Endothelial cell of umbilical vein (primary cell): ENCODE measurements at regions not wholly inside any gene's neighbourhood (a gene's known extent, or its start where the extent isn't known, plus 50 kb on each side); places are given as distances from the start of the nearest gene placed in this dataset.
"Not testable (repeated sequence)": the region's sequence is repeated elsewhere in the genome, so short reads cannot be mapped to it uniquely, and the experiment has no call there.

Experiments
- BruUV-seq: library from RNA; stranded (reverse); fragments of 400-500 nt; replicated peaks from 2 replicates; lab custom pipeline; 2021; lab: Mats Ljungman, UMichigan
- CTCF ChIA-PET: fragments of 300-600, 350-600 bp; sonication (Branson Sonifier 250); formaldehyde crosslinking; loops from one replicate; lab custom pipeline; 2021; ENCODE audit warnings: antibody characterized with exemption, inconsistent platforms; lab: Charles Lee
- POLR2A ChIA-PET: fragments of 300-600, 350-600 bp; sonication (Branson Sonifier 250); formaldehyde crosslinking; loops from one replicate; lab custom pipeline; 2021; ENCODE audit warnings: antibody characterized with exemption, inconsistent platforms; lab: Charles Lee
- DNase-seq: peaks from one replicate; pipeline ENCODE4 v3.0.0-alpha.2; 2011; ENCODE audit warnings: low read depth, low spot score
- FAIRE-seq: peaks from 2 replicates; lab custom pipeline; 2011; peaks lifted over from hg19 to GRCh38; lab: Jason Lieb, UNC
- H2AFZ ChIP-seq: 2 replicates; pipeline ENCODE4 v1.6.0; 2012; ENCODE audit warnings: low read depth, low read length, control low read depth, inconsistent platforms
- H3K27ac ChIP-seq: 2 replicates; pipeline ENCODE4 v1.5.1; 2011; ENCODE audit warnings: low read depth, mild to moderate bottlenecking, control low read depth, low read length, moderate library complexity; ENCODE audit not compliant: insufficient read depth
- H3K27me3 ChIP-seq, 2 experiments: 2 replicates each; pipeline versions ENCODE4 v1.6.0 to v1.6.1; 2011; ENCODE audit warnings: low read length in 2 of 2, mixed read lengths in 1 of 2; ENCODE audit not compliant: control insufficient read depth in 2 of 2, insufficient read depth in 2 of 2
- H3K36me3 ChIP-seq, 2 experiments: 2 replicates in 1 of 2; 3 replicates in 1 of 2; pipeline ENCODE4 v1.5.1; 2011; ENCODE audit warnings: low read length in 2 of 2, mild to moderate bottlenecking in 1 of 2, moderate library complexity in 1 of 2; ENCODE audit not compliant: control insufficient read depth in 2 of 2, insufficient read depth in 2 of 2; ENCODE audit errors: extremely low read depth in 1 of 2
- H3K4me1 ChIP-seq: 3 replicates; pipeline ENCODE4 v1.5.1; 2011; ENCODE audit warnings: mild to moderate bottlenecking, low read length; ENCODE audit not compliant: control insufficient read depth, insufficient read depth; ENCODE audit errors: extremely low read depth
- H3K4me2 ChIP-seq: 2 replicates; pipeline ENCODE4 v1.6.1; 2011; ENCODE audit warnings: low read length, control low read depth, mixed read lengths; ENCODE audit not compliant: insufficient read depth
- H3K4me3 ChIP-seq, 3 experiments: fragments of 200-600 bp in 1 of 3; sonication (generic), shearing (Covaris generic) in 1 of 3; replicated peaks in 1 of 3; 2 replicates each; pipeline ENCODE4 v1.5.1; 2011 to 2016; ENCODE audit warnings: control low read depth in 3 of 3, low read length in 3 of 3, mild to moderate bottlenecking in 2 of 3, inconsistent platforms in 1 of 3, low read depth in 1 of 3, moderate library complexity in 1 of 3; ENCODE audit not compliant: insufficient read depth in 1 of 3
- H3K79me2 ChIP-seq: 2 replicates; pipeline ENCODE4 v1.6.0; 2012; ENCODE audit warnings: low read length, inconsistent platforms; ENCODE audit not compliant: control insufficient read depth, insufficient read depth
- H3K9ac ChIP-seq: replicated peaks from 2 replicates; pipeline ENCODE3; 2011; ENCODE audit warnings: low read length, control low read depth; ENCODE audit not compliant: insufficient read depth; ENCODE audit errors: extremely low read depth
- H3K9me1 ChIP-seq: replicated peaks from 3 replicates; pipeline ENCODE4 v1.6.0; 2011; ENCODE audit warnings: mild to moderate bottlenecking, low read length; ENCODE audit not compliant: control insufficient read depth, insufficient read depth; ENCODE audit errors: extremely low read depth
- H3K9me3 ChIP-seq: replicated peaks from 2 replicates; pipeline ENCODE4 v1.5.1; 2012; ENCODE audit warnings: low read length, inconsistent platforms; ENCODE audit not compliant: control insufficient read depth, insufficient read depth
- H4K20me1 ChIP-seq: replicated peaks from 2 replicates; pipeline ENCODE3; 2011; ENCODE audit warnings: mild to moderate bottlenecking, low read length; ENCODE audit not compliant: control insufficient read depth, insufficient read depth; ENCODE audit errors: extremely low read depth
- CTCF ChIP-seq, 2 donors: IDR thresholded peaks; 1 replicate in 1 of 2; 2 replicates in 1 of 2; pipeline ENCODE4 v1.5.1; 2011; ENCODE audit warnings: low read length in 2 of 2, mild to moderate bottlenecking in 2 of 2, moderate library complexity in 2 of 2, control low read depth in 1 of 2, inconsistent platforms in 1 of 2, low read depth in 1 of 2; ENCODE audit not compliant: insufficient read depth in 1 of 2; ENCODE audit errors: extremely low read depth in 1 of 2
- EZH2 ChIP-seq: IDR thresholded peaks from 2 replicates; pipeline ENCODE4 v1.6.1; 2012; ENCODE audit warnings: borderline replicate concordance, low read depth, mild to moderate bottlenecking, moderate library complexity, low read length, inconsistent platforms; ENCODE audit not compliant: severe bottlenecking
- FOS ChIP-seq: IDR thresholded peaks from 2 replicates; pipeline ENCODE4 v1.6.1; 2011; ENCODE audit warnings: mild to moderate bottlenecking, low read length, moderate library complexity, borderline replicate concordance; ENCODE audit not compliant: insufficient read depth
- GATA2 ChIP-seq: IDR thresholded peaks from 2 replicates; pipeline ENCODE4 v1.7.0; 2011; ENCODE audit warnings: low read depth, mild to moderate bottlenecking, moderate library complexity, mixed read lengths, low read length; ENCODE audit not compliant: insufficient read length, insufficient read depth
- JUN ChIP-seq: IDR thresholded peaks from 2 replicates; pipeline ENCODE4 v1.6.1; 2011; ENCODE audit warnings: borderline replicate concordance, low read depth; ENCODE audit not compliant: insufficient read length, insufficient read depth
- MAX ChIP-seq: IDR thresholded peaks from 2 replicates; pipeline ENCODE4 v1.6.1; 2011; ENCODE audit not compliant: insufficient read depth, insufficient read length
- MYC ChIP-seq: IDR thresholded peaks from one replicate; pipeline ENCODE4 v1.6.1; 2011; ENCODE audit warnings: mild to moderate bottlenecking, low read depth, low read length
- POLR2A ChIP-seq: IDR thresholded peaks from 2 replicates; pipeline ENCODE4 v1.6.1; 2012; ENCODE audit warnings: low read depth, mild to moderate bottlenecking, control low read depth, low read length
- POLR2AphosphoS5 ChIP-seq: IDR thresholded peaks from 2 replicates; pipeline ENCODE4 v1.6.1; 2012; ENCODE audit warnings: low read depth, mild to moderate bottlenecking, control low read depth, low read length, moderate library complexity; ENCODE audit not compliant: insufficient read depth
- dilution Hi-C: fragments of 300-500 bp; cut with MboI; formaldehyde crosslinking; loops from one replicate; pipeline ENCODE4 v1.15.0; 2019; ENCODE audit warnings: low sequenced_read_pairs; ENCODE audit not compliant: extremely low pct_ligation_motif_present
- intact Hi-C: fragments of 100-400 bp; cut with micrococcal nuclease; formaldehyde crosslinking; loops from one replicate; pipeline ENCODE4 v1.10.0; 2022

DNA sequence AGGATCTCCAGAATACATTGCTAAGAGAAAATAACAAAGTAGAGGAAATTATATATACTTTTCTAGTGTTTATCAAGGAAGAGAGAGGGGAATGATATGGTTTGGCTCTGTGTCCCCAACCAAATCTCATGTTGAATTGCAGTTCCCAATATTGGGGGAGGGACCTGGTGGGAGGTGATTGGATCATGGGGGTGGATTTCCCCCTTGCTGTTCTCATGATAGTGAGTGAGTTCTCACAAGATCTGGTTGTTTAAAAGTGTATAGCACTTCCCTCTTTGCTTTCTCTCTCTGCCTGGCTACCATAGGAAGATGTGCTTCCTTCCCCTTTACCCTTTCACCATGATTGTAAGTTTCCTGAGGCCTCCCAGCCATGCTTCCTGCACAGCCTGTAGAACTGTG lies 337.9 kb downstream of the SEMA3D start:
- BruUV-seq, H3K27ac ChIP-seq, H3K4me1 ChIP-seq, CTCF ChIA-PET, H4K20me1 ChIP-seq, H3K36me3 ChIP-seq, H3K9me1 ChIP-seq, H3K9me3 ChIP-seq, H2AFZ ChIP-seq, POLR2A ChIA-PET, DNase-seq, H3K9ac ChIP-seq, H3K79me2 ChIP-seq, H3K4me3 ChIP-seq, dilution Hi-C loops, H3K4me2 ChIP-seq, FAIRE-seq, H3K27me3 ChIP-seq, intact Hi-C loops: not testable (repeated sequence)

- BruUV-seq, result no TSS peak
- dilution Hi-C loops, result no loop called here
- Histone ChIP-seq H3K27ac (no peak overlapping the region), H3K9me3 (no peaks in the 10 kb centered on the region), H4K20me1 (no peaks in the 10 kb centered on the region), H3K9ac (no peak overlapping the region), H3K27me3 (no peaks in the 10 kb centered on the region), H3K4me3 (no peak overlapping the region), H3K79me2 (no peaks in the 10 kb centered on the region), H3K9me1 (no peaks in the 10 kb centered on the region), H3K4me2 (no peak overlapping the region), H3K36me3 (no peaks in the 10 kb centered on the region), H2AFZ (no peak overlapping the region), H3K4me1 (no peaks in the 10 kb centered on the region)
- intact Hi-C loops, result no loop called here
- TF ChIP-seq FOS, result no peak
- TF ChIP-seq CTCF (IDR thresholded peaks at IDR 0.05; ENCODE audit: extremely low read depth in 1 of 2, insufficient read depth in 1 of 2, low read depth in 1 of 2, low read length in 2 of 2), result no peak
- TF ChIP-seq JUN, result no peak
- no peak for TF ChIP-seq MYC
- TF ChIP-seq EZH2, result no peak
- no peak for TF ChIP-seq POLR2A
- no peak for TF ChIP-seq GATA2
- no peak for TF ChIP-seq POLR2AphosphoS5
- no peak for TF ChIP-seq MAX
- CTCF ChIA-PET, result no interaction called here
- FAIRE-seq (no peak), DNase-seq (peak; percentile 4)
- POLR2A ChIA-PET, result no interaction called here
These were observed 338.5 kb downstream of the SEMA3D start for GRCh38 chr7:84848219-84848973.
